IMR-90 (cell line): ENCODE measurements at regions not wholly inside any gene's neighbourhood (a gene's known extent, or its start where the extent isn't known, plus 50 kb on each side); places are given as distances from the start of the nearest gene placed in this dataset.

Experiments used
- ATAC-seq: fragments of 200-7000 bp; cut with Tn5 transposase; 2 replicates; pipeline ENCODE4 v1.9.1; 2020; ENCODE audit warnings: low read depth, mild to moderate bottlenecking, moderate library complexity
- BruUV-seq: library from RNA; stranded (reverse); fragments of 400-500 nt; replicated peaks from 2 replicates; lab custom pipeline; 2021; lab: Mats Ljungman, UMichigan
- CTCF ChIA-PET: fragments of 300-600 bp; formaldehyde crosslinking; extraction: SDS; loops from one replicate; lab custom pipeline; 2021; ENCODE audit warnings: antibody characterized with exemption; lab: Yijun Ruan, JAX
- POLR2A ChIA-PET: fragments of 300-600 bp; sonication (Branson Sonifier 250); formaldehyde crosslinking; loops from one replicate; lab custom pipeline; 2022; ENCODE audit warnings: antibody characterized with exemption; ENCODE audit not compliant: unreplicated experiment; lab: Charles Lee
- DNase-seq: peaks from one replicate; pipeline ENCODE4 v3.0.0; 2013
- H2AFZ ChIP-seq: replicated peaks from 2 replicates; pipeline ENCODE3; 2013; ENCODE audit warnings: low read length, mild to moderate bottlenecking; ENCODE audit not compliant: poor library complexity
- H2AK5ac ChIP-seq: 2 replicates; pipeline ENCODE4 v1.6.1; 2013; ENCODE audit warnings: low read depth, low read length, inconsistent platforms
- H2AK9ac ChIP-seq: replicated peaks from 2 replicates; pipeline ENCODE3; 2013; ENCODE audit warnings: mild to moderate bottlenecking, low read depth, low read length, moderate library complexity; ENCODE audit not compliant: poor library complexity
- H2BK120ac ChIP-seq: 2 replicates; pipeline ENCODE4 v1.6.1; 2013; ENCODE audit warnings: low read depth, low read length, inconsistent platforms
- H2BK15ac ChIP-seq: 3 replicates; pipeline ENCODE4 v1.6.1; 2013; ENCODE audit warnings: low read depth, low read length, inconsistent platforms
- H2BK20ac ChIP-seq: 2 replicates; pipeline ENCODE4 v1.6.1; 2013; ENCODE audit warnings: low read depth, mild to moderate bottlenecking, inconsistent platforms, low read length, moderate library complexity
- H2BK5ac ChIP-seq: 2 replicates; pipeline ENCODE4 v1.6.1; 2013; ENCODE audit warnings: mild to moderate bottlenecking, low read depth, low read length, inconsistent platforms; ENCODE audit not compliant: poor library complexity, severe bottlenecking
- H3K14ac ChIP-seq: replicated peaks from 2 replicates; pipeline ENCODE4 v1.6.1; 2013; ENCODE audit warnings: low read depth, low read length, inconsistent platforms
- H3K18ac ChIP-seq: 2 replicates; pipeline ENCODE4 v1.6.1; 2013; ENCODE audit warnings: low read depth, low read length, control low read depth
- H3K23ac ChIP-seq: 2 replicates; pipeline ENCODE4 v1.6.1; 2013; ENCODE audit warnings: low read depth, low read length, inconsistent platforms
- H3K27ac ChIP-seq: 2 replicates; pipeline ENCODE4 v1.5.1; 2013; ENCODE audit warnings: mild to moderate bottlenecking, control low read depth, low read length; ENCODE audit not compliant: insufficient read depth
- H3K27me3 ChIP-seq: 2 replicates; pipeline ENCODE4 v1.6.1; 2013; ENCODE audit warnings: low read length; ENCODE audit not compliant: control insufficient read depth, insufficient read depth
- H3K36me3 ChIP-seq: 2 replicates; pipeline ENCODE4 v1.6.1; 2013; ENCODE audit warnings: low read length, mixed read lengths; ENCODE audit not compliant: control insufficient read depth, insufficient read depth
- H3K4ac ChIP-seq: 2 replicates; pipeline ENCODE4 v1.6.1; 2013; ENCODE audit warnings: low read depth, low read length, inconsistent platforms
- H3K4me1 ChIP-seq: 2 replicates; pipeline ENCODE4 v1.6.1; 2013; ENCODE audit warnings: low read length, mixed read lengths; ENCODE audit not compliant: control insufficient read depth, insufficient read depth
- H3K4me2 ChIP-seq: 2 replicates; pipeline ENCODE4 v1.6.1; 2013; ENCODE audit warnings: low read depth, mild to moderate bottlenecking, control low read depth, low read length, moderate library complexity
- H3K4me3 ChIP-seq: 2 replicates; pipeline ENCODE4 v1.5.1; 2013; ENCODE audit warnings: low read depth, mild to moderate bottlenecking, control low read depth, low read length, moderate library complexity; ENCODE audit not compliant: insufficient read depth
- H3K56ac ChIP-seq: 2 replicates; pipeline ENCODE4 v1.6.1; 2013; ENCODE audit warnings: low read length, inconsistent platforms; ENCODE audit not compliant: insufficient read depth; ENCODE audit errors: extremely low read depth
- H3K79me1 ChIP-seq, 2 experiments: 2 replicates each; pipeline ENCODE4 v1.6.1; 2013; ENCODE audit warnings: low read length in 2 of 2, inconsistent platforms in 1 of 2, low read depth in 1 of 2
- H3K9ac ChIP-seq: 2 replicates; pipeline ENCODE4 v1.6.1; 2013; ENCODE audit warnings: low read depth, low read length, control low read depth
- H3K9me1 ChIP-seq: 2 replicates; pipeline ENCODE4 v1.6.1; 2013; ENCODE audit warnings: low read length, inconsistent platforms; ENCODE audit not compliant: insufficient read depth
- H3K9me3 ChIP-seq: 2 replicates; pipeline ENCODE4 v1.6.1; 2013; ENCODE audit warnings: low read length; ENCODE audit not compliant: control insufficient read depth, insufficient read depth
- H4K20me1 ChIP-seq: 2 replicates; pipeline ENCODE4 v1.6.1; 2013; ENCODE audit warnings: low read length, inconsistent platforms; ENCODE audit not compliant: insufficient read depth
- H4K5ac ChIP-seq: 2 replicates; pipeline ENCODE4 v1.6.1; 2013; ENCODE audit warnings: mild to moderate bottlenecking, low read depth, low read length, control low read depth
- H4K8ac ChIP-seq, 2 experiments: 2 replicates each; pipeline ENCODE4 v1.6.1; 2013; ENCODE audit warnings: low read depth in 2 of 2, low read length in 2 of 2, control low read depth in 1 of 2, inconsistent platforms in 1 of 2
- H4K91ac ChIP-seq: 2 replicates; pipeline ENCODE4 v1.6.1; 2013; ENCODE audit warnings: low read depth, low read length, inconsistent platforms; ENCODE audit not compliant: insufficient read depth
- NFE2L2 ChIP-seq: fragments of 150-350 bp; IDR thresholded peaks from 2 replicates; pipeline ENCODE4 v1.6.1; 2016; ENCODE audit warnings: low read depth, mild to moderate bottlenecking, low read length
- WGBS, 2 experiments: methylation state at CpG; one replicate each; pipeline versions ENCODE4 v1.1.5 to v1.1.7; 2013; ENCODE audit warnings: missing lambda C conversion rate in 2 of 2; ENCODE audit not compliant: insufficient read length in 1 of 2; ENCODE audit errors: extremely low coverage in 2 of 2; 5-methylcytosine and 5-hydroxymethylcytosine counted together
- dilution Hi-C: fragments of 300-500 bp; cut with HindIII; formaldehyde crosslinking; loops from one replicate; pipeline ENCODE4 v1.14.3; 2018; ENCODE audit warnings: low sequenced_read_pairs; ENCODE audit not compliant: unreplicated experiment
- in situ Hi-C: fragments of 300-500 bp; cut with MboI; formaldehyde crosslinking; loops from 3 replicates; pipeline ENCODE4 v1.14.3; 2019; ENCODE audit warnings: low sequenced_read_pairs, inconsistent platforms, mixed read lengths
- intact Hi-C: fragments of 100-400 bp; cut with micrococcal nuclease; formaldehyde crosslinking; loops from 2 replicates; pipeline ENCODE4 v1.10.0; 2022

DNA sequence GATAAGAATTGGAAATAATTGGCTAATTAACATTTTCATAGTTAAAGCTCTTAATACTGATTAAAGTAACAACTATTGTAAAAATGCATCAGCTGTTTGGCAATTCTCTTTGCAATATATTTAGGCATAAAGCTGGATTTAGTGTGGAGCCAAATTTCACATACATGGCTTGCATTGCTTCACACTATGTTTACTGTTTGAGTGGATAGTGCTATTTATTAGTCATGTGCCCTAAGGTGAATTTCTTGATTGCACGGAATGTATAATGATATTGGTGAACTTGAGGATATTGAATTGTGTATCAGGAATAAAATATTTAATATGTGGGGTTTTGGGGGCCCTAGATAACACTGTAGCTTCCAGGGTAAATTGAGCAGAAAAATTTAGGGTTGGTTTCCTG lies 100.9 kb downstream of the AASDHPPT start:
- no peak for DNase-seq
- Histone ChIP-seq H2AFZ (no peak overlapping the region), H3K27me3 (no peaks in the 10 kb centered on the region), H4K91ac (no peak overlapping the region), H2AK5ac (no peak overlapping the region), H3K56ac (no peak overlapping the region), H3K9me3 (no peaks in the 10 kb centered on the region), H4K5ac (no peak overlapping the region), H3K36me3 (no peaks in the 10 kb centered on the region), H2AK9ac (no peak overlapping the region), H3K79me1 (no peaks in the 10 kb centered on the region), H3K4me2 (no peak overlapping the region), H2BK20ac (no peak overlapping the region), H3K27ac (no peak overlapping the region), H3K23ac (no peak overlapping the region), H2BK5ac (no peak overlapping the region), H2BK15ac (no peak overlapping the region), H3K4me3 (no peak overlapping the region), H2BK120ac (no peak overlapping the region), H3K18ac (no peak overlapping the region), H3K9ac (no peak overlapping the region), H4K8ac (no peak overlapping the region), H3K4me1 (no peaks in the 10 kb centered on the region), H3K9me1 (no peaks in the 10 kb centered on the region), H3K4ac (no peak overlapping the region), H3K14ac (no peak overlapping the region), H4K20me1 (no peaks in the 10 kb centered on the region)
- intact Hi-C loops = no loop called here
- WGBS, 2 experiments = 43% methylated on average over 1 of the region's 1 CpG; no CpG with 5 or more reads in 1 of the 2 experiments
- dilution Hi-C loops = no loop called here
- no peak for ATAC-seq
- TF ChIP-seq NFE2L2 = no peak
- POLR2A ChIA-PET = no interaction called here
- in situ Hi-C loops = no loop called here
- CTCF ChIA-PET = interaction anchor here (0.7 kb wide), 1 partner anchor 45 kb away, joined by 3 read pairs; no protein-coding TSS in a partner anchor
- BruUV-seq = no TSS peak
